ENCODE measurements at regions not wholly inside any gene's neighbourhood (a gene's known extent, or its start where the extent isn't known, plus 50 kb on each side); places are given as distances from the start of the nearest gene placed in this dataset.
"Not testable (repeated sequence)": the region's sequence is repeated elsewhere in the genome, so short reads cannot be mapped to it uniquely, and the experiment has no call there.

DNA sequence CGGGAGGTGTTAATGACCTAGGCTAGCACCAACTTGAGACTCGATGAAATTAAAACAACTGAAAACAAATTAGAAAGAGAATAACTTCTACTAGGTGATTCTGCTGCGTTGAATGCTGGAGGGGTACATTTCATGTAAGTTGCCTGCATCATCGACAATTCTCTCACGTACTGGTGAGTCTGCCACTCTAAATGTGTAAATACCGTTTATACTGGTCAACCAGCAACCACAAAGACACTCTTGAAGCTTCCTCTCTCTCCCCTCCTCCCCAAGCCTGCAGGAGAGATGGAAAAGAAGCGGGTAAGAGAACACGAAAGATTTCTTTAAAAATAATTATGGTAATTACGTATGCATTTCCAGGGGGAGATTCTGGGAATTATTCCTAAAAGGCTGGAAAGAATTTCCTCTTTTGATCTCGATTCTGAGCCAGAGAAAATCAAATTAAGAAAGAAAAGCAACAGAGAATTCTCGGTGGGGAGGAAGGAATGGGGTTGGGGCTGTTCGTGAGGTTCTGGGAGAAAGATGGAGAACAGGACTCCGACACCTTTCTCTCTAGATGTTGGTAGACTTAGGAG is 68.6 kb upstream of the MRTFB start:
- DNase-seq = no peak

DNA sequence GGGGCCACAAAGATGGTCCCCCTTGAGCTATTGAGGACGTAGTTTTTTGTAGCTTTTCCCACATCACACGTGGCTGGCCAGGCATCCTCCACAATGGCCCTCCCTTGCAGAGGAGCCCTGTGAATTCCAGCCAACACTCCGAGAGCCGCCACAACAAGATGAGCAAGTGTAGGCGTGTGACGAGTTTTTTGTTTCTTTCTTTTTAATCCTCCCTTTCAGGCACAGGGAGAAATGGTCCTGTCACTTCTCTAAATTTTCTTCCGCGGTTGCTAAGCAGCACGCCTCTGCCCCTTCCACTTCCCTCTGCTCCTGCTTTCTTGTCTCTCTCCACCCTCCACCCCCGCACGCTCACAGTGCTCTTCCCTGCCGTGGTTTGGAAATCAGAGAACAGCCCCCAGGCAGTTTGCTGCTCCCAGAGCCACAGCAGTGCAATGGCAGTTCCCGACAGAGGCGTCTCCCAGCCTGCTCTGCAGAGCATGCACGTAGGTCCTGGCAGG is 68.0 kb upstream of the MRTFB start:
- peak; percentile 38 for DNase-seq

DNA sequence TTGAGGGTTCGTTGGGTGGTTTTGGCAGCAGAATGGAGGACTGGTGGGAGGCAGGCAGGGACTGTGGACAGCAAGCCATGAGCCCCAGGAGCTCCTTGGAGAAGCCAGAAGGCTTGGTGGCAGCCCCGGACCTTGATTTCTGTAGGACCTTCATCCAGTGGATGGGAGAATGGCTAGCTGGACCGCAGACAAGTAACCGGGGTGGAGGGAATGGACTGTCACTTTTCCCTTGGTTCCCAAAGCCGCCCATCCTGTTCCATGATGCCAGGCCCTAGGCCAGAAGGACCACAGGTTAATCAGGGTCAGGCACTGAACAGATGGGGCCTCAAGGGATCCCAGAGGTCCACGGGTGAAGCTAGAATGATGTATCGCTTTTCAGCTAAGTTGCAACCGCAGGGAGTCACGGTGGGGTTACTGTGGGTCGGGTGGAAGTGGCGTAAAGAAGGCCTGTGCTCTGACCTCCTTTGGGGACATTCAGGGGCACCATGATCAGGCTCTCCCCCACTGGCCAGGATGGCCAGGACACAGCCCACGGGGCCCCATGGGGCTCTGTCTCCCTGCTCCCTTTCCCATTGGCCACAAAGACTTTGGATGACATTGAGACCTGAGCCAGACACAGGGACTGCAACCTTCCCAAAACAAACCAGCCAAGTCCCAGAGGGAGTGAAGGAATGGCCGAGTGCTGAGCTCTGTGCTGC is 66.9 kb upstream of the MRTFB start:
- DNase-seq = no peak

DNA sequence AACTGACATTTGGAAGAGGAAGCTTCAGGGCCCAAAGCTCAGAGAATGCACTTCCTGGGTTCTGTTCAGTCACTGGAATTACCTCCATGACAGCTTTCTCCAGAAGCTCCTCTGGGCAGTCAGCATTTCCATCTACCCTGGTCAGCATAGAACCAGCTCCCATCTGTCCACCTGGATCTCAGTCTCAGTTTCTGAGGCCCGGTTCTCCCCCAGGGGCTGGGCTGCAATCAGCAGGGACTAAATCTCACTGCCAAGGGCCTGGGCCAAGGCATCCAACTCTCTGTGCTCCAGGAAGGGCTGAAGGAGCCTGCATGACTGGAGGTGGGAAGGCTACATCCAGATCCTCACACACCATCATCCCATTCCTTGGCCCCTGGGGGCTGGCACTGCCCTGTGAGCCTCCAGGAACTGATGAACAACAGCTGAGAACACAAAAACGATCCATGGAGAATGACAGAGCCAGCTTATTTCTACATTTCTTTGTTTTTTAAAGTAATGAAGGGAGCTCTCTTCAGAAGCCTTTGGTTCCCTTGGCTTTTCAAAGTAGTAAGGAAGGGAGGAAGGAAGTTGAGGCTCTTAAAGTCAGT is 66.3 kb upstream of the MRTFB start:
- DNase-seq = no peak

GRCh38 chr16:14005335-14005734 is 65.8 kb upstream of the MRTFB start:
- no peak for DNase-seq

DNA sequence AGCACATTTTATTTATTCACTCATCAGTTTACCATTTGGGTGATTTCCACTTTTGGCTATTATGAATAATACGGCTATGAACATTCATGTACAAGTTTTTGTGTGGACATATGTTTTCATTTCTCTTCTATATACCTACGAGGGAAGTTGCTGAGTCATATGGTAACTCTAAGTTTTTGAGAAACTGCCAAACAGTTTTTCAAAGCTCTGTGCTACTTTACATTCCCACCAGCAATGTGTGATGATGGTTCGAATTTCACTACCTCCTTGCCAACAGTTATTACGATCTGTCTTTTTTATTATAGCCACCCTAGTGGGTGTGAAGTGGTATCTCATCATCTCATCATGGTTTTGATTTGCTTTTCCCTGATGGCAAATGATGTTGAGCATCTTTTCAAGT is 63.7 kb upstream of the MRTFB start:
- peak; percentile 73 for DNase-seq

GRCh38 chr16:14011001-14011400 is 60.1 kb upstream of the MRTFB start:
- no peak for DNase-seq

- no peak for DNase-seq
Measured at GRCh38 chr16:14011846-14012245, 59.3 kb upstream of the MRTFB start.

DNA sequence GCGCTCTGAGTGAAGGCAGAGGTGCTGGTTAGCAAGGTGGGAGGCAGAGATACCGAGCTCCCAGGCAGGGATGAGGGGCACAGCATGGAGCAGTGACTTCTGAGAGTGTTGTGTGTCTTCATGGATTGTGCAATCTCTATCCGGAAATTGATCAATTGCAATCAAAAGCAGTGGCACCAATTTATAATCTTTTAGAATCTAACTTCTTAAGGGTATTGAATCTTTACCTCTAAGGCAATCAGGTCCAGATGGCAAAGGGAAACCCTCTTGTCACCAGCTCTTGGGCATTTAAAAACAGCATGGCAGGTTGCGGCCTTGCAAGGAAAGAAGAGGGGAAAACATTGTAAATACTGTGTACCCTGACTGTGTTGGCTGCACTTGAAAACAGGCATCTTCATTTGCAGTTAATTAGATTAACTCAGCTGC is 58.0 kb upstream of the MRTFB start:
- no peak for DNase-seq

GRCh38 chr16:14013571-14014283 is 57.4 kb upstream of the MRTFB start:
- DNase-seq = peak; percentile 45

DNA sequence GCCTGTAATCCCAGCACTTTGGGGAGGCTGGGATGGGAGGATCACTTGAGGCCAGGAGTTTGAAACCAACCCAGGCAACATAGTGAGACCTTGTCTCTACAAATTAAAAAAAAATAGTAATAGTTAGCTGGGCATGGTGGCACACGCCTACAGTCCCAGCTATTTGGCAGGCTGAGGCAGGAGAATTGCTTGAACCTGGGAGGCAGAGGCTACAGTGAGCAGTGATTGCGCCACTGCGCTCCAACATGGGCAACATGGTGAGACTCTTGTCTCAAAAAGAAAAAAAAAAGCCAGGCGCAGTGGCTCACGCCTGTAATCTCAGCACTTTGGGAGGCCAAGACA is 56.9 kb upstream of the MRTFB start:
- DNase-seq = no peak

GRCh38 chr16:14015033-14015432 is 56.1 kb upstream of the MRTFB start:
- DNase-seq = no peak

DNA sequence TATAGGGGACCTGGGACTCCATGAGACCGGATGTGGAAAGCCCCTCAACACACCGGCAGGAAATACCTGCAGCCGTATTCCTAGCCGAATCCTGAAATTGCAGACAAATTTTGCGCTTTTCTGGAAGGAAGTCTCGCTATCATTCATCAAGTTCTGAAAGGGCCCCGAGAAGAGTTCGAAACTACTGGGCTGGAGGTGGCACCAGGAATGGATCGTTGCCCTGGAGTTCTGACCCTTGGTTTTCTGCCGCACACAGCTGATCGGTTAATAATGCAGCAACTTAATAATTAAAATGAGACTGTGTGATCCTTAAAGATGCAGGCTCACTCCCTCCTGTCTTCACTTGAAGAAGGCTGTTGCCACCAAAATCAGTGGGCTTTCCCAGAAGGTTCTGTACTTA is 55.7 kb upstream of the MRTFB start:
- no peak for DNase-seq

GRCh38 chr16:14015948-14016347 is 55.2 kb upstream of the MRTFB start:
- DNase-seq = no peak

DNA sequence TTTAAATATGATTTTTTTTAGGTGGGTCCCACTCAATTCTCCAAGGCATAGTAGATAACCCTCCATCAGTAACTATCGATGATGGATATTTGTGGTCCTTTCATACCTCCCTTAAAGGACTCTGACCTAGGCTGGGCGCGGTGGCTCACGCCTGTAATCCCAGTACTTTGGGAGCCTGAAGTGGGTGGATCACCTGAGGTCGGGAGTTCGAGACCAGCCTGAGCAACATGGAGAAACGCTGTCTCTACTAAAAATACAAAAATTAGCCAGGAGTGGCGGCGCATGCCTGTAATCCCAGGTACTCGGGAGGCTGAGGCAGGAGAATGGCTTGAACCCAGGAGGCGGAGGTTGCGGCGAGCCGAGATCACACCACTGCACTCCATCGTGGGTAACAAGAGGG is 54.8 kb upstream of the MRTFB start:
- DNase-seq = not testable (repeated sequence)

GRCh38 chr16:14017886-14018285 is 53.2 kb upstream of the MRTFB start:
- DNase-seq = no peak

DNA sequence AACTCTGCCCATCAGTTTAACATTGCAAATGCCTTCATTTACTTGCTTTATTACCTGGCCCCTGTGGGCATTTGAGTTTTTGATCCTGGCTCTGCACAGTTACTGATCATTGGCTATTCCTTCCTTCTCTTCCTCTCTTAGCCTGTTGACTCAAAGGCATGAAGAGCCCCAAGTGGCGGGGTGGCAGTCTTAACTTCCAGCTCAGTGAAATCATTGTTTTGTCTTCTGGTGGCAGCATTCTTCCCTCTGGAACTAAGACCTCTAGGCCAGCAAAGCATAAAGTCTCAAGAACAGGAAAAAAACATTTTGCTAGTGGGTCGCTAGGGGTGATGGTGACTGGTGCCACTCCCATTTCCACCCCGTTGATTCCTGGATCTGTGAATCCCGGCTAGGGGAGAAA is 52.3 kb upstream of the MRTFB start:
- no peak for DNase-seq

GRCh38 chr16:14020141-14020540 is 51.0 kb upstream of the MRTFB start:
- DNase-seq = peak; percentile 83

All from NCI-H345 (cell line).